ENCODE measurements at regions not wholly inside any gene's neighbourhood (a gene's known extent, or its start where the extent isn't known, plus 50 kb on each side); places are given as distances from the start of the nearest gene placed in this dataset.
A peak's percentile ranks its signal among the peaks of the same experiment; 100 is the strongest.
"Not testable (repeated sequence)": the region's sequence is repeated elsewhere in the genome, so short reads cannot be mapped to it uniquely, and the experiment has no call there.

DNA sequence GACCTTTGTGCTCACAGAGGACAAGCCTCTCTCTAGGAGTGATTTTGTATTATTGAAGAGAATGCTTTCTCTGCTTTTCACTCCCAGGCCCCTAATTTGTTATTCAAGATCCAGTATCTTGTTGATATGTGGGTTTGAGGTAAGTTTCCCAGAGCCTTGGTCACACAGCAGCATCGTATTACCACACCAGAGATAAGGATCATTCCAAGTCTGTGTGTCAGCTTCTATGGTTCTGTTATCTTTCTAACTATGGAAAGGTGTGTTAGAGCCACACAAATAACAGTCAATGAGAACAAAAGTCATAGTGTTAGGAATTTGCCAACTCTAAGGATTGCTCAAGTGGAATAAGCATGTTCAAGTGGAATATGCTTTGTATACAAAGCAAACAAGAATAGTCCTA lies 1208.3 kb downstream of the GATA3 start:
- DNase-seq = no peak

DNA sequence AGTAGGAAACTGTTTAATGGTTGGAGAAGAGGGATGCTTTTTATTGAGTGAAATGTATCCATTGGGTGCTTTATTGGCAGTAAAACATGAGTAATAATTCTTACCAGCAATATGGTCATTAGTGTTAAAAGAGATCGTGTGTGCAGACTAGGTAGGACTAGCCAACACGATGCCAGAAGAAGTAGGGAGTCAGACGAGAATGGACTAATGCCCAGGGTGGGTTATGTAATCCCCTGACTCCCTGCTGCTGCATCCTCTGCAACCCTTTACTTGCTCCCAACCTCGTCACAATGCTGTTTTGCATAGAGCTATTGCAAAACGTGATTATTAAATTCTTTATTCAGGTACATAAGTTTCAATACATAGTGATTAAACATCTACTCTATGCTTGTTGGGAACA lies 1213.7 kb downstream of the GATA3 start:
- no peak for DNase-seq

DNA sequence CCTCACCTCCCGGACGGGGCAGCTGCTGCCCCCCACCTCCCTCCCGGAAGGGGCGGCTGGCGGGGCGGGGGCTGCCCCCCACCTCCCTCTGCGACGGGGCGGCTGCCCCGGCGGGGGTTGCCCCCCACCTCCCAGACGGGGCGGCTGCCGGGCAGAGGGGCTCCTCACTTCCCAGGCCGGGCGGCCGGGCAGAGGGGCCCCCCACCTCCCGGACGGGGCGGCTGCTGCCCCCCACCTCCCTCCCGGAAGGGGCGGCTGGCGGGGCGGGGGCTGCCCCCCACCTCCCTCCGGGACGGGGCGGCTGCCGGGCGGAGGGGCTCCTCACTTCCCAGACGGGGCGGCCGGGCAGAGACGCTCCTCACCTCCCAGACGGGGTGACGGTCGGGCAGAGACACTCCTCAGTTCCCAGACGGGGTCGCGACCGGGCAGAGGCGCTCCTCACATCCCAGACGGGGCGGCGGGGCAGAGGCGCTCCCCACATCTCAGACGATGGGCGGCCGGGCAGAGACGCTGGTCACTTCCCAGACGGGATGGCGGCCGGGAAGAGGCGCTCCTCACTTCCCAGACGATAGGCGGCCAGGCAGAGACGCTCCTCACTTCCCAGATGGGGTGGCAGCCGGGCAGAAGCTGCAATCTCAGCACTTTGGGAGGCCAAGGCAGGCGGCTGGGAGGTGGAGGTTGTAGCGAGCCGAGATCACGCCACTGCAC lies 1218.8 kb downstream of the GATA3 start:
- DNase-seq = not testable (repeated sequence)

DNA sequence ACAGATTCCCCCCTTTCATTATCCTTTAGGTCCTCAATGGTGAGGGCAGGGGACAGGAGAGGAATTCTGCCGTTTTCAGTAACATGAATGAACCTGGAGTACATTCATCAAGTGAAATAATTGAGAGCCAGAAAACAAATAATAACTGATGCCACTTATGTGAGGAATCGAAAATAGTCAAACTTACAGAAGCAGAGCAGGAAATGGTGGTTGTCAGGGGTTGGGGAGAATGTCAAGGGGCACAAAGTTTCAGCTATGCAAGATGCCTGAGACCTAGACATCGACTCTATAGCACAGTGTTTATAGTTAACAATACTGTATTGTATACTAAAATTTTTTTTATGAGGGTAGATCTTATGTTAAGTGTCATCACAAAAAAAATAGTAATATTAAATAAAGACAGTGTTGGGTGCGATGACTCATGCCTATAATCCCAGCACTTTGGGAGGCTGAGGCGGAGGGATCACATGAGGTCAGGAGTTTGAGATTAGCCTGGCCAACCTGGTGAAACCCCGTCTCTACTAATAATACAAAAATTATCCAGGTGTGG lies 1219.8 kb downstream of the GATA3 start:
- DNase-seq = no peak

DNA sequence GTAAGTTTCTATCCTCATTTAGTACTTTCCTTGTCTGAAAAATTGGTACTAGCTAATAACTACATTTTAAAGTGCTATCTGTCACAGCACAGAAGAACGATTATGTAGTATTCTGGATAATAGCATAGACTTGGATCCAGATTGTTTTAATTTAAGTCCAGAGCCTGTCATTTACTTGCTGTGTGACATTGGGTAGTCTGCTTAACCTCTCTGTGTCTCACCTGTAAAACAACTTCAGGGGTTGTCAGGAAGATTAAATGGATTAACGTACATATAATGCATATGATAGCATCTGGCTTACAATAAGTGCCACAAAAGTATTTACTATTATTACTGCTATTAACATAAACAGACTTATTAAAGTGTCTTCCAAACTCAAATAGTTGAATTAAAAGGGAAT lies 1221.4 kb downstream of the GATA3 start:
- DNase-seq = no peak

DNA sequence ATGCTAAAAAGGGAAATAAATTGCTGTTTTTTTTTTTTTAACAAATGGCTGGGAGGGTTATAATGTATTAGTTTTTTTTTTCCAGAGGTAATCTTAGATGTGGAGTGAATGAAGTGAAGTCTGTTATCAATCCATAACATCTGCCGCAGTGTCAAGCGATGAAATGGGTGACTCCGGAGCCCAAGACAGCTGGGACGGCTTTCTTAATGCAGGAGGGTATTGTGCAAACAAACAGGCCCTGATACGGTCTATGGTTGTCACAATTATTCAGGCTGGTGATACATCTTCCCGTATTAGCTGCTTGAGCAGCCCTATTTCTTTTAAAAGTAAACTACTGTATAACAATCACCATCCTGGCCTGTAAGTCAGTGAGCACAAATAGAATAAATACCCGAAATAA lies 1231.2 kb downstream of the GATA3 start:
- no peak for DNase-seq

DNA sequence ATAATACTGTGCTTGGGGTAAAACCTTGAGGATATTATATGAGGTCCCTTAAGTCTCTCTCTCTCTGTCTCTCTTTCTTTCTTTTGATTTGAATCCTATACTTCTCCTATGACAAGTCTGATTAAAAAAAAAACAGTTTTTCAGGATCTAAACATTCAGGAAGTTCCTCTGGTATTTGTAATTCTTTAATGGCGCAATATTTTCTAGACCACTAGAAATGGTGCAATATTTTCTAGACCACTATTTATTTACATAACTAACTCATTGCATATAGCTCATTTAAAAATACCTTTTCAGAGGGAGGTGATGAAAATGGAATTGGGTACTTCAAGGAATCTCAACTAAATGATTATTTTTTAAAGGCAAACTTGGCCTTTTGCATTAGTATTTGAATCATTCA lies 1235.3 kb downstream of the GATA3 start:
- DNase-seq = no peak

DNA sequence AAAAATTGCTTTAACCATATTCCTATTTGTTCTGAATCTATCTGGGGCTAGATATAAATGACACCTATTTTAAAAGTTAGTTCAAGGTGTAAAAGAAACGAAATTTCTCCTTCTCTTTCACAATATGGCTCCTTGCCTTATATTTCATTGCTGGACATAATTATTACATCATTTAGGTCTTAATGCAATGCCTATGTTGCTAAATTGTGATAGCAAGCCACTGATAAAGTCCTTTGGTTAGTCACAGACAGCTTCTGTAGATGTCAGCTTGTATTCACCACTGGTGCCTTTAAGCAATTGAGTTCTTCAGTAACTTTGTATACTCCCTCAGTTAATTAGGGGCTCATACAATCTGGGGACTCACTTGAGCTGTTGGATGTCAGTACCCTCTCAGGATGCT lies 1236.6 kb downstream of the GATA3 start:
- DNase-seq = no peak

DNA sequence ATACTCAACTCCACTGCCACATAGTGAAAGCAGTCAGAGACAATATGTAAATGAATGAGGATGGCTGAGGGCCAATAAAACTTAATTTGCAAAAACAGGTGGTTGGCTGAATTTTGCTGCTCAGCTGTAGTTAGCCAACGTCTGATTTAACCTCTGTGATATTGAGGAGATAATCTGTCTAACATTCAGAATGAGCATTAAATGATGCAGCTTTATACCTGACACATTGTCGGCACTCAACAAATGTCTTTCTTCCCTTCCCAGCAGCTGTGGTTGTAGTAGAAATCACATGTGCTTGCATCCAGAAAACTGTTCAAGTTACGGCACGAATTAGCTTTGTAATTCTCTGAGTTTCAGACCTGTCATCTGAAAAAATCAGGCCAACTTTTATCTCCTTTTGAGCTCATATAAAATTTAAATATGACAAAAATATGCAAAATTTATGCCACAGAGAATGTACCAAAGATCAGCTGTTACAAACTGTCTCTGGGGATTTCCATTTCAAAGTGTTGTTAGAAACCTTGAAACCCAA lies 1239.7 kb downstream of the GATA3 start:
- DNase-seq = no peak

DNA sequence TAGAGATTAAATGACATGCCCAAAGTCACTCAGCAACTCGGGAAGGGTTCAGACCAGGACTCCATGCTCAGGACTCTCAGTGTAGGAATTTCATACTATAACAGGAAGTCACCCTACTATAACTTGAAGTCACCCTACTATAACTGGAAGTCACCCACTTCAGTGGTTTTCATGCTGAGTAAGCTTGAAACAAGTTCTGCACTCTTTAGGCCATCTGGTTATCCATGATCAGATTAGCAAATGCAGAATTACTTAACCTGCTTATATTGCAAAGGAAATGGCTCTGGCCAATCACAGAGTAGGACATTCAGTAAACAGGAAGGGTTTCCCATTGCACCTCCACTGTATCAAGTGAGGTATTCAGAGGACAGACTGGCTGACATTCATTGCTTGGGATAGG lies 1240.4 kb downstream of the GATA3 start:
- no peak for DNase-seq

DNA sequence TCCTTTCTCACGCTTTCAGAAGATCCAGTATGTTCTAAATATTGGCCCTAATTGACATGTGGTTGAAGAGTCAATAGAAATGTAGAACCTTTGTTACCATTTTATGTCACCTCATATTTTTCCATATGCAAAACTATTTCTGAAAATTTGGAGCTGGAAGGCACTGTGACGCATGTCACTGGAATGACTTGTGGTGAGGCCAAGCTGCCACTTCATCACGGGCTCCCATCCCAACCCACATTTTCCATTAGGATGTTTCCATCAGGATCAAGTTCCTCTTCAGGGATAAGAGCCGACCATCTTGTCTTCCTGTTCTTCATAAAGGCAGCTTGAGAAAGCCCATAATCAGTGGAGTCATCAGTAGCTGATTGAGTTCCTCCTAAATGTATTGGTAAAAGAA lies 1241.7 kb downstream of the GATA3 start:
- no peak for DNase-seq

DNA sequence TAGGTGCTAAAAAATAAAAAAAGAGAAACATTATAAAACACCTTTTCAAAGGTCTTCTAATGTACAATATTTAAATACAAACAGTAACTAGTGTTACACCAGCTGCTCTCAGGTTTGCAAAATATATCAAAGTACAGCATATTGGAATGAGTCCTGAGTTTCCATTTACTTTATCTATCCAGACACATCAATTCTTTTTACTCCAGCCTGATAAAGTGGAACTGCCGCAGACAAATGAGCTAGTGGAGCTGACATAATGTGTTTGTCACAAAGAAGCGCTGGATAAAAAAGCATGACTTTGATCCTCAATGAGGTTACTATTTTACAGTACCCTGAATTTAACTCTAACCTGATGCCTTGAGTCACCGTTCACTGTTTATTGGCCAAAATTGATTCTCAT lies 1243.1 kb downstream of the GATA3 start:
- no peak for DNase-seq

DNA sequence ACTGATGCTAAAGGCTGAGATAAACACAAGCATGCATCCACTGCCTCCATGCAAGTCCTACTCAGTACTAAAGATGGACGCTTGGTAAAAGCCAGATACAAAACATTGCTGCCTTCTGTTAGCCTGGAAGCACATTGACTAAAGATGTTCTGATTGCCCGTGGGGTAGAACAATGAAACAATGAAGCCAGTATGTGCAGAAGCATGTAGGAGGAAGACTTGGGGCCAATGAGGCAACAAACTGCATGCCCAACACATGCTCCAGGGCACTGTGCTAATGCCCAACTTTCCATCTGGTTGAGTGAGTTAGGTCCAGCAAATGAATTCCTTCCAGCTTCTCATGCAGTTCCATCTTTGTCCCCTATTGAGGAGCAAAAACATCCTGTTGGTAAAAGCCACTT lies 1245.5 kb downstream of the GATA3 start:
- DNase-seq = no peak

DNA sequence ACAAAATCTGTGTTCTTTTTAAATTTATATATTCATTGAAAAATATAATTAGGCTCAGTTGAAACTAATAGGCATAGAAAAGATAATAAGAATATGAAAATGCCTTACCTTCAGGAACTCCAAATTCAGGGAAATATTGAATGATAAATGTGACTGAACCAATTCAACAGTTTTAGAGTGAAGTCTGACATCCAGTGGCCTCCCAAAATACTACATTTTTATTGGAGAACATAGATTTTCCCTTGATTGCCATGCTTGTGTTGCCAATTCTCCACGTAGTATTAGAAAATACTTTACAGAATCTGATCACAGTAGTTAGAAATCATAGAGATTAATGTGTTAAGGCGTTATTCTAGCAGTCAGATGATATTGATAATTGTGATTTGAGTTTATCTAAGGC lies 1246.7 kb downstream of the GATA3 start:
- DNase-seq = no peak

DNA sequence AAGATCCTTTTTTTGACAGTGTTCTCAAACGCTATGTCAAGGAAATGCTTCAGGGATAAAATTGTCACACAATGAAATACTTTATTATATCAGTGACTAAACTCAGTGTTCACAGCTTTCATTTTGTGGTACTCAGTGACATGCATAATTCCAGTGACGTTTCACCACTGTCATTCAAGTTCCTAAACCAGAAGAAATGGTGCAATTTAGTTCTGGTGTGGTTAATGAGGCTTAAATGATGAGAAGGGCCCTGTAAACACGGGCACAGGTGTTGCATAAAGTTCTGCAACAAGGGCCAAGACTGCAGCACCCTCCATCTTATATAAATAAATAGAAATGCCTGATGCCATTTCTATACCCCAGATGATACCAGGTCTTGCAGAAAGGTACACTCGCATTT lies 1247.1 kb downstream of the GATA3 start:
- no peak for DNase-seq

DNA sequence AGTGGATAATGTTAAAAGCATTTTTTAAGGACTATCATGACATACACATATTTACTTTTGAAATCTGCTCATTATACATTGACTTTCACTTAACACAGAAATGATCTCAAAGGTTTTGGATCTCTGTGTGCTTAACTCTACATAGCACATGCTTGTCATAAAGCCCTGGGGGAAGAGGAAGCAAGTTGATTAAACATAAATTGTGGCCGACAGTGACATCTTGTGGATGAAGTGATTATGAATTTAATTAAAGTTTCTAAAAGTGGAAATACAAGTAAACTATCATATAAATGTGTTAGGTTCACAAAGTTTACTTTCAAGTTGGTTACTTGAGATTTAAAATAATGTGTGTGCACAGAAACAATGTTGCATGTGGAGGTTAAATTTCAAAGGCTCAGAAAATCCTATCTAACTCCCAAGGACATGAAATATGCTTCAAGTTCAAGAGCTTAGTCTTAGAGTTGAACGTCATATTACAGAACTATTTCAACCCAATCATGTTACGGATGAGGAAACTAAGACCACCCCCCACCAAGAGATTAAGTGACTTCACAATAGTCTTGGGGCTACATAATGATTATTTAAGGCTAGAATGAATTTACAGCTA lies 1247.8 kb downstream of the GATA3 start:
- peak; percentile 51 for DNase-seq

DNA sequence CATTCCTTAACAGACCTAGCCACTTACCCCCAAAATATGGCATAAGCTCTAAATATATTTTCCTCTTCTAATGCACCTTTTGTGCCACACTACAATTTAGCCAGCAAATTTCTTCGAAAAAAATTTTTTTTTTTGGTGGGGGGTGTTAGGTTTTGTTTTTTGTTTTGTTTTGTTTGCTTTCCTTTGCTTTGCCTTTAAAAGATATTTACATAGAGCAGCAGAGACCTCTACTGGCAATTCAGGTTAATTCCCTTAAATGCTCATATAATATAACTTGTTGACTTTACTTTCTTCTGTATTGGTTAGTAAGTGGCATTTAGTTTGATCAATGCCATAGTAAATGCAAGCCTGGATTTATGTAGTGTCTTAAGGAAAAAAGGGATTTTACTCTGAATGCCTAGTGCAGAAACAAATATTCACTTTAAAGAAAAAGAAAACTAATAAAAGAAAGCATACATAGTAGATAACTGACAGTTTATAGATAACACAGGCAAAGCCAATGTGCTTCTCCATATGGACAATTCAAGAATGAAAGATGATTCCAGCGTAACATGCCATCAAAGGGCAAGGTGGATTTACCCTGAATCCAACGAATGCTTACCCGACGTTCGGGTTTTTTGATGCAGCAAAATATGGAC lies 1250.6 kb downstream of the GATA3 start:
- DNase-seq = no peak

DNA sequence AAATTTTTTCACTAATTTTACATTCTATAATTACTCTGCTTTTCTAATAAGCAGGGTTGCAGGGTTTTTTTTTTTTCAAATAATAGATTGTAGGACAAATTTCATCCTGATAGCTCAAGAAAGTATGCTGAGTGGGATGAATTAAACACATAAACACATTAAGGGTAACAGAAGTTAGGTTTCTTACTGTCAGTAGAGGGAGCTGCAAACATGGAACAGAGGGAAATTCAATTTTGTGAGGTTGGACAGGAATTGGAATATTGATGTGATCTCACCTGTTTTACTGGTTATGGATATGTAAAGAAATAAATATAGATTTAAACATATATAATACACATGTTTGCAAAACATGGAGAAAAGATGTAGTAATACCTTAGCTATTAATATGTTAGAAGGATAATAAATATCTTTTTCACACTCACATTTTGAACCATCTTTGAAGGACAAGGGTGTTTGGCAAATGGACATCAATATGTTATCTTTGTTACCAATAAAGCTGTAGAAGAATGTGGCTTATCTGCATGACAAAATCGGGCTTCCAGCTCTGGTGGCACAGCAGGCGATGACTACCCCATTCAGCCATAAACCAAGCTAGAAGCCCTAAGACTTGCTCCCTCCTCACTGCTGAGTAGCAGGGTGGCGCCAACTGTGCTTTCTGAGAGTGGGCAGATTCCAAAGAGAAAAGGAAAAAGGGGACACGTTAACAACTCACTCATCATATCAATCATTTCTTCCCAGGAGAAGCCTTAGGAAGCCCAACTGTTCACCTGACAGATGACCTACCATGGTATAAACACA lies 1257.4 kb downstream of the GATA3 start:
- DNase-seq = no peak

DNA sequence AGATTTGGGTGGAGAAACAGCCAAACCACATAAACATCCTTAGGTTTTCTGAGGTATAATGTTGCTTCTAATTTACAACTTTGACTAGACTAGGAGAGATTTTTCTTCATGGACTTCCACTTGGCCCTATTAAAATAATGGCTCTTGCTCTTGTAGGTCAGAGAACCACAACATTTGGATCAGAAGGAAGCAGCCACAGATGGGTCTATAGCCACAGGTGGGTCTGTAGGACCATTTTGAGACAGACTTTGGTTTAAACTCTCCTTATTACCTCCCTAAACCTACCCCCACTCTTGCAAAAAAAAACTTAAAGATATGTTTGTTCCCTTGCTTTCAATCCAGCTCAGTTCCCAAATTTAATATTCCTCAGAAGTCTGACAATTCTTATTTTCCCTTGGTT lies 1260.8 kb downstream of the GATA3 start:
- no peak for DNase-seq

DNA sequence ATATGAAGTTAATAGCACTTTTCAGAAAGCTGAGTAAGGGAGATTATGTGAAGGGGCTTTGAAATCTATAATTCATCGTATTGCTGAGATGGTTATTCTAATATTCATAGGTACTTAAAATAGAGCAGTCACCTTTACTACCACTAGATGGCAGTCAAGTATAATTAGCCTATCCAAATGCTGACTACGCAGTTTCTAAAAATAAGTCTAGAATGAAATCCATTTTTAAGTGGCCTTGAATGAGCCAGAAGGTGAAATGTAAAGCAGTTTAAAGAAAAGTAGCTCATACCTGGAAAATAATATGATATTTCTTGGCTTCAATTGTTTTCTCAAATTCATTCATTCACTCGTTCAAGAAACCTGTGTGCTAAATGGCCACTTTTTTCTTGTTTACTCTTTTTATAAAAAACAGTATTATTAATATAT lies 1277.1 kb downstream of the GATA3 start:
- peak; percentile 3 for DNase-seq

DNA sequence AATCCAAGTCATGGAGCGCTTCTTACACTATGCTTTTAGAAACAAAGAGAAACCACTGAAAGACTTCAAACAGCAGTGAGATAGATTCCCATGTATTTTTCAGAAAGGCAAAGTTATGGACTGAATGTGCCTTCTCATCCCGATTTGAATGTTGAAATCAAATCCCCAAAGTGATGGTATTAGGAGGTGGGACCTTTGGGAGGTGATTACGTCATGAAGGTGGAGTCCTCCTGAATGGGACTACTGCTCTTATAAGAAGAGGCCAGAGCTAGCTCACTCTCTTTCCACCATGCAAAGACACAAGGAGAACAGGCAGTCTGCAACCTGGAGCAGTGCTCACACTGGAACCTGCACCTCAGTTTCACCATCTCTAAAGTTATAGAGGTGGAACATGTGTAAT lies 1279.8 kb downstream of the GATA3 start:
- DNase-seq = no peak

DNA sequence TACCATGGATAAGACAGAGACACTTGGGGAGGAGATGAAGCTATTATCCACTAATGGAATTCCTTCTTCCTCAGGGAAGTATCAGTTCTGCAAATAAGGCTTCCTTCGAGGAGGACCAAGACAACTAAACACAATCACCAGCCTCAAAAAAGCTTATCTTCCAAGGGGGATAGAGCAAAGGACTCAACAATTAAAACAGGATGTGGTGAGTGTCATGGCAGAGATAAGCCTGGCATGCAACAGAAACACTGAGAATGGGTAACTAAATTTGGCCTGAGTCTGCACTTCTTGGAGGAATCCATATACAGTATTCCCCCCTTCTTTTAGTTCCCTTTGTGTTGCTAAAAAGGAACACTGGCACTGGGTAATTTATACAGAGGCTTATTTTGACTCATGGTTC lies 1285.2 kb downstream of the GATA3 start:
- no peak for DNase-seq

DNA sequence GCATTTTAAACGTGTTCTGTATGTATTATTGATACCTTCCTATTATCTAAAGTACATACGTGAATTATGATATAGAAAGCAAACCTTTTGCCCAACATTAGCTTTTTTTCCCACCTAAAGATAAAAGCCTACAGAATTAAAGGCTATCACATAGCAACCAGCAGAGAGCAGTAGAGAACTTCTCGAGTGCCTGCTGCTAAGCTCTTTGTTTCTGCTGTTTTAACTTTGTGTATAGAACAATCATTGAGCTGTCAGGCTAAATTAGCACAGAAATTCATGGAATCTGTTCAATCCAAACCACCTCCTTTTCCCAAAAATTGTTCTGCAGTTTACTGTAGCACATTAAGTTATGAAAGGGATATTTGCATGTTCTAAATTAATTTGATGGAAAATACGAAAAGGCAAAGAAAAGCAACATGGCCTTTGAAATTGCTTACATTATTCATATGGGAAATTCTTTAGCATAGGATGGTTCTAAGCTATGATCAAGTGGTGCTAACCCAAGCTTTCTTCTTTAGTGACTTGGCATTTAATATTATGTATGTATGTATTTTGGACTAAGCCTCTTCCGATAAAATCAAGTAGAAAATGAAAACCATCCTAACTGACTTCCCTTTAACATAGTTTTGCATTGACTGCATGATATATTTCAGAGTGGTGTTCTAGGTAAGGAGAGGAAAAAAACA lies 1288.5 kb downstream of the GATA3 start:
- no peak for DNase-seq

Measured in amniotic stem cell (primary cell).